ENCODE measurements at regions not wholly inside any gene's neighbourhood (a gene's known extent, or its start where the extent isn't known, plus 50 kb on each side); places are given as distances from the start of the nearest gene placed in this dataset.
A peak's percentile ranks its signal among the peaks of the same experiment; 100 is the strongest.
"Not testable (repeated sequence)": the region's sequence is repeated elsewhere in the genome, so short reads cannot be mapped to it uniquely, and the experiment has no call there.

DNA sequence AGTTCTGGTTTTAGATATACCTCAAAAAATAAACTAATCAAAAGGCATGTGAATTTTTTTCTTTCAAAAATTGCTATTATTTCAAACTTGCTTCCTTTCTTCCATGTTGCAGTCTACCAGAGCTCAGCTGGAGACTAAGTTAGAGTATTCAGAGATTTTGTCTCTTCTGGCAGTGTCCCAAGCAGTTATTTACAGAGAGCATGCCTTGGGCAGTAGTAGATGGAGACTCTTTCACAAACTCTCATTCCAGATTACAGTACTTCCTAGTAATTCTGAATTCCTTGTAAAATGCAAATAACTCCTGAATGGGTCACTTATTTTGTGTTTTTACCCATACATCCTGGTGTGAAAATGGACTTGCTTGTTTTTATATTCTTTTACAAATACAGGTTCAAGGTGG, 703.4 kb downstream of the EPHA7 start:
- no peak for DNase-seq (ENCODE audit: low spot score)

DNA sequence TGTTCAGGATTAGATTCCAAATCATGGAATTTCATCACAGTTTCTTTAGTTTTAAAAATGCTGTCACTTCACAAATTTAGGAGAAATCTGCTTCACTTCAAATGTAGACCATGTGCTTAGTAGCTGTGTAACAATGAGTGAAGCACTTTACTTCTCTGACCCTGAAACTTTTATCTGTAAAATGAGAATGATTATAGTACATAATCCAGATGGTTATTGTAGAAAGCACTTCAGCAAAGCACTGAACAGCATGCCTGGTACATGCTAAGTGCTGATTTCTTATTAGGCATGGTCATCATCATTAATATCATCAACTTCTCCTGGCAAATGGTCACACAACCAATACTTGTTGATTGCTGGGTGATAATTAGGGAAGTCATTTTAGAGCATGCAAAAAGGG, 705.0 kb downstream of the EPHA7 start:
- DNase-seq (ENCODE audit: low spot score) = no peak

DNA sequence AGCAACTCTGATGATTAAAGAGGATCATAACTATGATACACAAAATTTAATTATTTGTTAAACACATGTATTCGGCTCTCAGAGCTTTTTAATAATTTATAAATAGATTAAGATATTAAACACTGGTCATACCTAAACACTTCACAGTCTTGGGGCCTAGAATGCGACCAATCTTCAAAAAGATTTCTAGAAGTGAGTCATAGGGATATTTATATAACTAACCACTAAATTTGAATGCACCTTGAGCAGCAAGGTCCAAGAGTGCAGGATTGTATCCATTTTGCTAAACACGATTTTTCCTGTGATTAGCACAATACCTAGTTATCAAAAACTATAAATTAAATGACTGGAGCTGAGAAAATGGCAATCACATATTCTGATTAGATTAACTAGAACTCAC, 709.3 kb downstream of the EPHA7 start:
- no peak for DNase-seq (ENCODE audit: low spot score)

DNA sequence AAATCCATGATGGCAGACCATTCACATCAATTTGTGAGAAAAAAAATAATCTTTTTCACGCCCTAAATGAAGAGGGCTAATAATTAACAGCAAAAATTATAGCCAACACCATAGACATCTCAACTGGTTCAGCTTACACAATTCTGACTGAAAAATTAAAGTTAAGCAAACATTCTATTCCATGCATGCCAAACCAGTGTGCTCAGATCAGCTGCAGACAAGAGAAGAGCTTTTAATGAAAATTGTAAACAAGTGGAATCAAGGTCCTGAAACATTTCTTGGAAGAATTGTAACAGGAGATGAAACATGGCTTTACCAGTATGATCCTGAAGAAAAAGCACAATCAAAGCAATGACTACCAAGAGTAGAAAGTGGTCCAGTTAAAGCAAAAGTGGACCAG, 710.4 kb downstream of the EPHA7 start:
- DNase-seq (ENCODE audit: low spot score) = no peak

DNA sequence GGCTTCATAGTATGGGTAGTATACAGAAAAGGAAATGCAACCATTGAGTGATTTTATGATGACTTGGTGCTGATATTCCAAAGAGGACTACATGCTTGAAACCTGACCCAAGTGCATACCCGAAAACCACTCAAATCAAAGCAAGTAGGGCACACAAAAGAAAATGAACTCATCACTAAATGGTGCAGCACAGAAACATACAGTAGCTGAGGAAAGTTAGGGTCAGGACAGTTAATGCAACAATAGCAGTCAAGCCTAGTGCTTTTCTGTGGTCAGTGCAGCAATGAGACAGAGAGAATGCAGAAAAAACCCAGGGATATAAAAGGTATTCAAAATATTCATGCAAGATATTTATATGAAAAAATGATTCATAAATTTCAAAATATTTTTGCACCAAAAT, 711.1 kb downstream of the EPHA7 start:
- DNase-seq (ENCODE audit: low spot score) = no peak

DNA sequence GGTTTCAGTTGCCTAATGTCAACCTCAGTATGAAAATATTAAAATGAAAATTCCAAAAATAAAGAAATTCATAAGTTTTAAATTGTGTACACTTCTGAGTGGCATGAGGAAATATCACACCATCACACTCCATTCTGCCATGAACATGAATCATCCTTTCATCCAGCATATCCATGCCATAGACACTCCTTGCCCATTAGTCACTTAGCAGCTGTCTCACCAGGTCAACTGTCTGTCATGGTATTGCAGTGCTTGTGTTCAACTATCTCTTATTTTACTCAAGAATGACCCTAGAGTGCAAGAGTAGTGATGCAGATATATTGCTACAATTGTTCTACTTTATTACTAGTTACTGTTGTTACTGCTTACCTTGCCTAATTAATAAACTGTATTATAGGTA, 712.4 kb downstream of the EPHA7 start:
- no peak for DNase-seq (ENCODE audit: low spot score)

DNA sequence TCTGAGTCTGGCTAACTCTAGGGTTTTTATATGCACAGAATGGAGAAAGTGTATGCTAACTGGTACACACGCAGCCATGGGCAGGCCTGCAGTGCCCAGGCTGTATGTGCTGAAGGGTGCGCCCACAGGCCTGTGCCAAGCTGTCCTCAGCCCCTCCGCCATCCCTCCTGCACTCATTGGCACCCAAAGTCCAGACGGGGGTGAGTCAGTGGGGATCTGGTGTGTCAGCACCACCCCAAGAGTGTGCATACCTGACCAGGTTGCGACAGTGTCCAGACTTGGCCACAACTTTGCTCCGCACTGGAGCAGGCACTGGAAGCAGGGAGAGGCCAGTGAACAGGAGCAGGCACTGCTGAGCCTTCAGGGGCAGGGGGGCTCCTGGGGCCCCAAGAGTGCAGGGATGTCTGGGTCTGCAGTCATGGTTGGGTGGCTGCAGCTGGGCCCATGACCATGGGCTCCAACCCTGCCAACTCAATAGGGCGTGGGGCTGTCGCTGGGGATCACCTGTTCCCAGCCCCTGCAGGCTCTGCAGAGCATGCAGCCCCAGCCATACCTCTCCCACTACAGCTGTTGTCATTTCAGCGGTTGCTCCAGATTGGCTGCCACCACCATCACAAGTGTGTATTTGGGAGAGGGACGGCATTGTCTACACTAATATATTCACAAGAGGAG, 717.8 kb downstream of the EPHA7 start:
- DNase-seq (ENCODE audit: low spot score) = no peak

DNA sequence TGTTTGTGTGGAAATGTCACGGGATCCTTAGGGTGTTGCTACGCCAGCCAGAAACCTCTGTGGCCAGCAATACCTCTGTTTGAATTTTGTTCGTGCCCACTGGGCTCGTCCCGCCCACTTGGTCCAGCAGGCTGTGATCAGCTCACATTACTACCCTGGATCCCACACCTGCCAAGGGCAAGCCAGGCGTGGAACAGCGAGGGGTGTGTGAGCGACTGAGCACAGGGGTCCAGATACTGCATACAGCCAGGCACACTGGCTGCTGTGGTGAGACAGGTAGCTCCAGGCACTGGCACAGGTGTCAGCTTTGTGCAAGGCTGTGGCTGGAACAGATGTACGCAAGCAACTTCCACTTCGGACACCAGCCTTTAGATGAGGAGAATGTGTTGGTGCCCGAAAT, 718.9 kb downstream of the EPHA7 start:
- DNase-seq (ENCODE audit: low spot score) = no peak

DNA sequence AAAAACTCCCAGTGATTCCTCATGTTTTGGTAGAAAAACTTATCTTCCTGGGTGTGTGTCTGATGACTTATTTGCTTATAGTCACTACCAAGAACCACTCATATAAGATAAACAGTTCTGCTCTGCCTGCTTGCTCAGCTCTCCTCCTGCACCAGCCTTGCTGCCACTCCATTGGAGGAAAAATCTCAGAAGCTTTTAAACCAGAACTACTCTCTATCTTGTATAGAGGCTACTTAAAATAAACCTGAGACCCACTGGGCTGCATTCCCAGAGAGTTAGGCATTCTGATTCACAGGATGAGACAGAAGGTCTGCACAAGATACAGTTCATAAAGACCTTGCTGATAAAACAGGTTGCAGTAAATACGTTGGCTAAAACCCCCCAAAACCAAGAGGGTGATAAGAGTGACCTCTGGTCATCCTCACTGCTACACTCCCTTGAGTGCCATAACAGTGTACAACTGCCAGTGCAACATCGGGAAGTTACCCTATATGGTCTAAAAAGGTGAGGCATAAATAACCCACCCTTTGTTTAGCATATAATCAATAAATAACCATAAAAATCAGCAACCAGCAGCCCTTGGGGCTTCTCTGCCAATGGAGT, 728.3 kb downstream of the EPHA7 start:
- DNase-seq (ENCODE audit: low spot score) = no peak

DNA sequence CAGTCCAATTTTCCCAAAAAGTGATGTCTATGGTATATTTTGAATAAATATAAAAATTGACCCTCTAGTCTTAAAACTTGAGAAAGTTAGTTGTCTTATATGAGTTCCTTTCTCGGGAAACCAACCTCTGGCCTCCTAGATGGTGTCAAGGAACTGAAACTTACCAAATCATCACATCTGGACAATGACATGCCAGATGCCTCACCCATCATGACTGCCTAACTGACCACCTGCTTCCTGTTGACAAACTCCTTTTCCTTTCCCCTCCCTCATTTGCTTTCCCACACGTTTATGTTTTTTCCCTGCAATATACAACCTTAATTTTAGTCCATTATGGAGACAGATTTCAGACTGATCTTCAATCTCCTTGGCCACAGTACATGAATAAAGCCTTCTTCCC, 731.0 kb downstream of the EPHA7 start:
- DNase-seq (ENCODE audit: low spot score) = no peak

DNA sequence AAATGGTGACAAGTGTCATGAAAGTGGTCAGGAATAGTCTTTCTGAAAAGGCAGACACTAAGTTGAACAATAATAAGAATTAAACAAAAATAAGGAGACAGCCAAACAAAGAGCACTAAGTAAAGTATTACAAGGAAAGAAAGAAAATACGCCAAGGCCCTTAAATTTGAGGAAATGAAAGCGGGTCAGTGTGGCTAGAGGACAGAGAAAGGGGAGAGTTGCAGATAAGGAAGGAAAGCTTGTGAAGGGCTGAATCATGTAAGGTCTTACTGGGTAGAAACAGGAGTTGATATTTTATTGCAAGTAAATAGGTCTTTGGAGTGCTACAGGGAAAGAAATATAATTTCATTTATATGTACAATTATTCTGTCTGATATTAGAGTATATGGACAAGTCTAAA, 732.1 kb downstream of the EPHA7 start:
- DNase-seq (ENCODE audit: low spot score) = no peak

DNA sequence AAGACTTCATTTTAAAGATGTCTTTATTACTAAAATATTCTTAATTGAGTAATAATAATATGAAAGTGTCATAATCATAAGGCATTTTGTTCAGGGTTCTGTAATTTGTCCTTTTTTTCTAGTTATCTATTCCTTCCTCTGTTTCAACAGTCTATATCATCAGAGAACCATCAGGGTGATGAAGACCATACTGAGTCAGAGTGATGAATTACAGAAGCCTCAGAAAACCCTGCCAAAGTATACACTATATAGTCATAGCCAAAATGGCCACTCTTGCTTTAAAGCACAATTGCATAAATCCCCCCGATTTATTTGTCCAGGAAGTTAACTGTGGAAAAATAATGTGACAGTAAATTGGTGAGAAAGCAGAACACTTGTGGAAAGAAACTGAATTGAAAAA, 735.0 kb downstream of the EPHA7 start:
- no peak for DNase-seq (ENCODE audit: low spot score)

DNA sequence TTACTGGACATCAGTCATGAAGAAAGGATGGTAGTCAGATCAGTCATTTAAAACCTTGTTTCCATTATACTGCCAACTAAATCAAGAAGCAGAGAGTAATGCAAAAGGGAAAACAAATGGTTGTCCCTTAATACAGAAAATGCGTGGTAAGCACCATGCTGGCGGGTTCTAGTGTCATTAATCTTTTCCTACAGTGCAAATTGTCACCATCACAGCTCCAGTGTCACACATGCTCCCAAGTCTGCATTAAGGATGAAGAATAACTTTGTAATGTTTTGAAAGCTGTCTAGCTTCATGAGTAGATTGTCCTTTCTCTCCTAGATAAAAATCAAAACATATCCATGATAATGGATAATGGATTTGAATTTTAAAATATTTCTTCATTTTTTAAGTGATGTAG, 735.6 kb downstream of the EPHA7 start:
- DNase-seq (ENCODE audit: low spot score) = no peak

DNA sequence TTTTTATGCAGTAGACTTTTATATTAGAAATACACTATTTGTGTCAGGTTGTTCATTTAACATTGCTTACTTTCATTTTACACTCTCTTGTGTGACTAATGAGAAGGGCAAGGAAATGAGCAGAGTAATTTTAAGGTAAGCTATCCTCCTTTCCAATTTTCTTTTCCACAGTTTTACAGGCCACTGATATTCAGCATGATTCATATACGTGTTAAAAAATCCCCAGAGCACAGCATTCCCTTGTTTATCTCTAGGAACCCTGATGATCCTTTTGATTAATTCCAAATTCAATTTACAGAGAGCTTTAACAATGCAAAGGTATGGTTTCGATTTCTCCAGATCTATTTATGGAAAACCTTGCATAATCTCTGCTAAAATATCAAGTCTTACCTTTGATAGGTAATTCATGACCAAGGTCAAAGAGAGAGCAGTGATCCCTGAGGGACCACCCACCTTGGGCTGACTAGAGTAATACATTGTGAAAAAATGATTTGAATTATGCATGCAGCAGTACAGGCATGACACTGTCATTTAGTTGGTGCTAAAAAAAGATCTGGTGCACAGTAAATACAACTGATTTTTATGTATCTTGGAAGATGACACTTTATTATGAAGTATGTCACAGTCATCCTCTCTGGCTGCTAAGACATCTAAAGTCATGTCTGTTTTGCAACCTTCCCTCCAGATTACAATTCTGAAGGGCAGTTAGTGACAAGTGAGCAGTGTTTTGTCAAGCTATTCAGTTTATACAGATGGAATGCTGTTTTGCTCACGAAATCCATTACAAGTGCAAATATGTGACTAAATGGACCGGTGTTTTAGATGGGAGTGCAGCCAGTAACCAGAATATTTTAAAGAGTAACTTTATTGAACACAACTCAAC, 736.6 kb downstream of the EPHA7 start:
- no peak for DNase-seq (ENCODE audit: low spot score)

DNA sequence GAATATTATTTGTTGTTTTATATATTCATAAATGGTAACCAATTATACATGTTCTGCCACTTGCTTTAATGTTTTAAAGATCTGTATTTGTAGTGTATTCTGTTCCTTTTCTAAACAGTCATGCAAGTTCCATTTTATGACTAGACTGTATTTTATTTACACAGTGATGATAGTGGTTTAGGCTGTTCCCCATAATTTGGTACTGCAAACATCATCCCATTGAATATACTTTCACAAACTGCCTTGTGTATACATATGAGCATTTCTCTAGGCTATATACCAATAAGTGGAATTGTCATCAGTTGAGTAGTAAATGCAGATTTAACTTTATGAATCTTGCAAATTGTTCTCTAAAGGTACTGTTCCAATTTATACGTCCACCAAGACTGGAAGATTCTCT, 738.0 kb downstream of the EPHA7 start:
- no peak for DNase-seq (ENCODE audit: low spot score)

DNA sequence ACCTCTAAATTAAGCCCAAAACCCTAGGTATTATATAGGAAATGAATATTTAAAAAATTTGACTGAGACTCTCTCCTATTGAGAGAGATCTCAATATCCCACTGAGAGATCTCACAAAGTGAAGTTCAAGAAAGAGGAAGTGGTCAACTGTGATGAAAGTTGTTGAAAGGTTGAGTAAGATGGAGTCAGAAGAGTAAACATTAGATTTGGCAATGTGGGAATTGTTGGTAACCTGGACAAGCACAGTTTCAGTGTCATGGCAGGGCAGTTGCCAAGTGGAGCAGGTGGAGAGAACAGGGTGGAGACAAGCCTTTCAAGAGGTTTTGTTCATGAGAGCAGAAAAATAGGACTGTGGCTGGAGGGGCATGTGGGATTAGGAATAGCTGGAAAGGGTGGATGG, 747.9 kb downstream of the EPHA7 start:
- DNase-seq (ENCODE audit: low spot score) = not testable (repeated sequence)

DNA sequence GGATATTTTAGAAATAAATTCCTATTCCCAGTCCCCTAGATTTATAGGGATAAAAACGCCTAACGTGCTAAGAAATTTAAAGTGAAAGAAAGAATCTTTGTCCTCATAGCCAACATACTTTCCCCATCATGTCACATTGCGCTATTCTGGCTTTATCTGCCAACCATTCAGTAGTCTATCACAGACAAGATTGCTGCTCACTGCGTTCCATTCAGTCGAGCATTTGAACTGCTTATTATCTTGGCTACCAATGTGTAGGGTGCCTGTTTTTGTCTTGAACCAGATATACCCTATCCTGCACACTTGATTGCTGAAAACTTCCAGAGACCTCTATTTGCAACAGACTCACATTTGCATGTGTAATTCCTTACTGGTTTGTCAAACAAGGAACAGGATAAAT, 751.5 kb downstream of the EPHA7 start:
- no peak for DNase-seq (ENCODE audit: low spot score)

DNA sequence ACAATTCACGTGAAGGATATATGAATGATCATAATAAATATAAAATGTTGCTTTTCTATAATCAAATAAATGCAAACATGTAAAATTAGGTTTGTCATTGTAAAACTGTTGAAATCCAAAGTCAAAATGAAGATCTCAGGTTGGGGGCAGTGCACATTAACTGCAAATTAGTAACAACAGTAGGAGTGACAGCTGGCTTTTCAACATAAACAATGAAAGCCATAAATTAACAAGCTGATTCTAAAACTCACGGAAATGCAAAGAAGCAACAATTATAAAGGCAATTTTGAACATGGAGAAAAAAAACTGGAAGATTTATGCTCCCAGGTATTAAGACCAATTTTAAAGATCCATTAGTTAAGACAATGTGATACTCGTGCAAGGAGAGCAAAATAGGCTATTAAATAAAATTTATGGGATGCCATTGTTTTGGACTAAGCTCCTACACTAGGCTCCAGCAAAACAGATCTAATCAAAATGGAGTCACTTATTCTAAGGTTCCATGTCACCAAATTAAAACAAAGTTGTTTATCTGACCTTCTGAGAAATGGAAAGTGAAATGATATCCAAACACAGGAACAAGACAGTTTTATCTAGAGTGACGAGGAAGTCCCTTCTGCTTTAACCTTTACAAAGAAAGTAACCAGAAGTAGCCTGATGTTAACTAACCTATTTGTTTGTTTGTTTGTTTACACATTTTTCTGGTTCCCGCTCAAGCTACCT, 770.8 kb downstream of the EPHA7 start:
- DNase-seq (ENCODE audit: low spot score) = no peak

DNA sequence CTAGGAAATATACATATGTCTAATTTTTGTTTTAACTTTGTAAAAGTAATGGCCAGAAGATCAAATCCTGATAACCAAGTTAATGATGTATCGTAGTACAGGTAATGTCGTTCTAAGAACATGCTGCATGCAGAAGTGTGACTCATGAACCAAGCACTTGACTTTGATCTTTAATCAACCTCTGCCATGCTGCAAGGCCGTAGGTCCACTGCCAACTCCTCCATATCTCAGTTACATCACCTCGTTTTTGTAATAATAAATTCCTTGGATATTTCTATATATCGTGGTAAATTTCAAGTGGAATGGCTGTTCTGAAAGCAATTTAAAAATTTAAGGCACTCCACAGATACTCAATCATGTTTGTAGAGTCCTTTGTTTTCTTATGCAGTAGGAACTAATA, 771.7 kb downstream of the EPHA7 start:
- DNase-seq (ENCODE audit: low spot score) = no peak

DNA sequence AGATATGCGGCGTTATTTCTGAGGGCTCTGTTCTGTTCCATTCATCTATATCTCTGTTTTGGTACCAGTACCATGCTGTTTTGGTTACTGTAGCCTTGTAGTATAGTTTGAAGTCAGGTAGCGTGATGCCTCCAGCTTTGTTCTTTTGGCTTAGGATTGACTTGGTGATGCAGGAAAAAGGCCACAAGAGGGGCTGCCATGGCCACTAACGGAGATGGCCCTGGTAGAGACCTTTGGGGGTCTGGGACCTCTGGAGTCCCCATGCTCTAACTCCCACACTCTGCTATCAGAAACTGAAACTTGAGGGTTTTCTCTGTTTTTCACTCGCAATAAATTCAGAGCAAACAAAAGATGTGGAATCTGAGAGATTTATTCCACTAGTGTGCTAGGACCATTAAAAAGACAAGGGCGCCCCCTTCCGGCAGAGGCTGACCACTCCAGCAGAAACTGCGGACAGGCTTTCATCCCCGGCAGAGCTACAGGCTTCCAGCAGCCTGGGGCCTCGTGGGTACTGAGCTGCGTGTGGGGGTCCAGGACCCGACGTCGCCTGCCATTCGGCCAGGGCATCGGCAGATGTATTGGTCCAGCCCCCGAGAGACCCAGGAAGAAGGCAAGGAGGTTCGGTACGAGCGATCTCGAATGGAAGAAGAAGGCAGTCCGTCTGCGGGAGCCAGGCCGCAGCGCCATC, 775.1 kb downstream of the EPHA7 start:
- peak; percentile 19 for DNase-seq (ENCODE audit: low spot score)

DNA sequence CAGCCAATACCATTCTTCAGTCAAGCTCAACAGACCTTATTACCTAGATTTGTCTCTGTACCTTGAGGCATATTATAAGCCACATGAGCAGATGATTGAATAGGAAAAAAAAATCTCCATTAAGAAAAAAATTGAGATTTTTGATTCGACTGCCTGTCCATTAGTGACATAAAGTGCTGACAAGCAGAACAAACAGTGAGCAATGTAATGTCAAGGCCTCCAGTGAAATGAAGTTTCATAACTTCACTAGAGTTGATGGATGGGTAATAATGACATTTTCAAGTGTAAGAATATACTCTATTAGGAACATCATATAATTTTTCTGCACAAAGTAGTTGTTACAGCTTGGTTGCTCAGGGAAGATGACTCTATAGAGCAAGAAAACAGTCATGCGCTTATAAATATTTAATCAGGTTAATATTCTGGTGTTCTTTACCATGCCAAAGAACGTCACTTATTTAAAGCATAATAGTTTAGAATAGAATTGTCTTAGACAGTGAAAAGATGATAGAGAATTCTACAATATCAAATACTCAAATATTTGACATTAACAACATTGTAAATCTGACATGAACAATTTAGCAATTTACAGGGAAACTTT, 783.7 kb downstream of the EPHA7 start:
- DNase-seq (ENCODE audit: low spot score) = no peak

DNA sequence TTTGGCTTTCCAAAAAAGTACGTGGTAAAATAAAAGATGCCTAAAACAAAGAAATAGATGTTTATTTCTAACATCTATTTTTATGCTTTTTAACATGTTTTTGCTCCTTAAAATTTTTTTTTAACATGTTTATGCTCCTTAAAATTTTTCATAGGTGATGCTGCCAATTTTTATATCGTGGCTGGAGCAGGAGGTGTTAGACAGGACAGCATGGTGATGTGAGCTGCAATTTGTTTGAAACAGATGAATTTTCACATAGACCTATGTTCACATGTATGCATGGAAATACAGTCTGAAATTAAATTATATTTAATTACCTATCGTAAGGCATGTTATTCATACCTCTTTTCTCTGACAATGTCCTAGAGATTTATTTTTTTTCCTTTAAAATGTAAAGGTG, 784.8 kb downstream of the EPHA7 start:
- no peak for DNase-seq (ENCODE audit: low spot score)
